Prostate gland (tissue), 2 donors: ENCODE measurements at regions not wholly inside any gene's neighbourhood (a gene's known extent, or its start where the extent isn't known, plus 50 kb on each side); places are given as distances from the start of the nearest gene placed in this dataset.

Experiments used
- POLR2A ChIP-seq: fragments of 450-650 bp; IDR thresholded peaks from one replicate; pipeline ENCODE4 v1.6.1; 2016; ENCODE audit warnings: antibody characterized with exemption, mild to moderate bottlenecking
- POLR2AphosphoS5 ChIP-seq: sonication (generic); formaldehyde crosslinking; IDR thresholded peaks from one replicate; pipeline ENCODE4 v1.6.1; 2017; ENCODE audit warnings: antibody characterized with exemption
- TF ChIP-seq, protein P1 (sequence below), 4 experiments: fragments of 200-600 bp in 2 of 4; fragments of 450-650 bp in 2 of 4; sonication (generic) in 2 of 4; IDR thresholded peaks; 1 replicate in 3 of 4; 2 replicates in 1 of 4; pipeline ENCODE4 v1.5.1; 2016 to 2019; ENCODE audit warnings: antibody characterized with exemption in 4 of 4, mild to moderate bottlenecking in 2 of 4, moderate library complexity in 2 of 4

GRCh38 chr4:174116021-174116420, 167.4 kb downstream of the FBXO8 start:
- TF ChIP-seq, protein P1, sequence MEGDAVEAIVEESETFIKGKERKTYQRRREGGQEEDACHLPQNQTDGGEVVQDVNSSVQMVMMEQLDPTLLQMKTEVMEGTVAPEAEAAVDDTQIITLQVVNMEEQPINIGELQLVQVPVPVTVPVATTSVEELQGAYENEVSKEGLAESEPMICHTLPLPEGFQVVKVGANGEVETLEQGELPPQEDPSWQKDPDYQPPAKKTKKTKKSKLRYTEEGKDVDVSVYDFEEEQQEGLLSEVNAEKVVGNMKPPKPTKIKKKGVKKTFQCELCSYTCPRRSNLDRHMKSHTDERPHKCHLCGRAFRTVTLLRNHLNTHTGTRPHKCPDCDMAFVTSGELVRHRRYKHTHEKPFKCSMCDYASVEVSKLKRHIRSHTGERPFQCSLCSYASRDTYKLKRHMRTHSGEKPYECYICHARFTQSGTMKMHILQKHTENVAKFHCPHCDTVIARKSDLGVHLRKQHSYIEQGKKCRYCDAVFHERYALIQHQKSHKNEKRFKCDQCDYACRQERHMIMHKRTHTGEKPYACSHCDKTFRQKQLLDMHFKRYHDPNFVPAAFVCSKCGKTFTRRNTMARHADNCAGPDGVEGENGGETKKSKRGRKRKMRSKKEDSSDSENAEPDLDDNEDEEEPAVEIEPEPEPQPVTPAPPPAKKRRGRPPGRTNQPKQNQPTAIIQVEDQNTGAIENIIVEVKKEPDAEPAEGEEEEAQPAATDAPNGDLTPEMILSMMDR (IDR thresholded peaks at IDR 0.05): no peak
- no peak for TF ChIP-seq POLR2A
- TF ChIP-seq POLR2AphosphoS5: no peak
